ENCODE measurements at regions not wholly inside any gene's neighbourhood (a gene's known extent, or its start where the extent isn't known, plus 50 kb on each side); places are given as distances from the start of the nearest gene placed in this dataset.

DNA sequence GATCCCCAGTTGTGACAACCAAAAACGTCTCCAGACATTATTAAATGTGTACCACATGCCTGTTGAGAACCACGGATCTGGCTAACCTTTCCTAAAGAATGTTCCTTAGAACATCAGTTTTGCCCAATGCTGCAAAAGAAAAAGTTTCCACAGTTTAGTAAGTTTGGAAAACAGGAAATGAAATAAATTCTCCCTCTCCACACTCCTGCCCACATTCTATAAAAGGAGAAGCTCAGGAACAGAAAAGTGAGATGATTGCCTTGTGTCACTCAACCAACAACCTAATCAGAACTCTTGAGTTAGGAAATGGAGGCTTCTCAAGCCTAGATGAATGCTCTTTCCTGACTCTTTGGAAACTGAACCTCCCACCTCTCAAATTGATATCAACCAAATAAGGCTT lies 56.1 kb upstream of the NFE2L2 start:
- no peak overlapping the region for H3K27ac Mint-ChIP-seq (ENCODE audit: unreplicated experiment)

GRCh38 chr2:177322801-177323261 lies 58.3 kb upstream of the NFE2L2 start:
- peaks cover 3% of the 10 kb centered on the region for H3K4me1 ChIP-seq (ENCODE audit: insufficient read depth, low read length)
- no peaks in the 10 kb centered on the region for H3K79me2 ChIP-seq (ENCODE audit: insufficient read depth, low read length)
- H2AFZ ChIP-seq (ENCODE audit: low read depth, low read length): no peak overlapping the region
- no peak overlapping the region for H3K4me2 ChIP-seq (ENCODE audit: low read length)
- H3K4me3 ChIP-seq (ENCODE audit: insufficient read depth, low read depth, low read length): no peak overlapping the region
- Mint-ChIP-seq H3K4me3 (ENCODE audit: unreplicated experiment) (no peak overlapping the region), H3K9me3 (ENCODE audit: unreplicated experiment) (no peaks in the 10 kb centered on the region), H3K36me3 (ENCODE audit: low read depth, unreplicated experiment) (peaks cover 8% of the 10 kb centered on the region), H3K4me1 (ENCODE audit: low read depth, unreplicated experiment) (no peaks in the 10 kb centered on the region), H3K27me3 (ENCODE audit: low read depth, unreplicated experiment) (no peaks in the 10 kb centered on the region), H3K27ac (ENCODE audit: unreplicated experiment) (no peak overlapping the region)
- no peaks in the 10 kb centered on the region for H3K9me3 ChIP-seq (ENCODE audit: insufficient read depth, low read depth, low read length)
- H4K20me1 ChIP-seq (ENCODE audit: insufficient read depth, low read length): no peaks in the 10 kb centered on the region
- DNase-seq (ENCODE audit: low read depth) (no peak), FAIRE-seq (no peak)
- TF ChIP-seq, protein P1, sequence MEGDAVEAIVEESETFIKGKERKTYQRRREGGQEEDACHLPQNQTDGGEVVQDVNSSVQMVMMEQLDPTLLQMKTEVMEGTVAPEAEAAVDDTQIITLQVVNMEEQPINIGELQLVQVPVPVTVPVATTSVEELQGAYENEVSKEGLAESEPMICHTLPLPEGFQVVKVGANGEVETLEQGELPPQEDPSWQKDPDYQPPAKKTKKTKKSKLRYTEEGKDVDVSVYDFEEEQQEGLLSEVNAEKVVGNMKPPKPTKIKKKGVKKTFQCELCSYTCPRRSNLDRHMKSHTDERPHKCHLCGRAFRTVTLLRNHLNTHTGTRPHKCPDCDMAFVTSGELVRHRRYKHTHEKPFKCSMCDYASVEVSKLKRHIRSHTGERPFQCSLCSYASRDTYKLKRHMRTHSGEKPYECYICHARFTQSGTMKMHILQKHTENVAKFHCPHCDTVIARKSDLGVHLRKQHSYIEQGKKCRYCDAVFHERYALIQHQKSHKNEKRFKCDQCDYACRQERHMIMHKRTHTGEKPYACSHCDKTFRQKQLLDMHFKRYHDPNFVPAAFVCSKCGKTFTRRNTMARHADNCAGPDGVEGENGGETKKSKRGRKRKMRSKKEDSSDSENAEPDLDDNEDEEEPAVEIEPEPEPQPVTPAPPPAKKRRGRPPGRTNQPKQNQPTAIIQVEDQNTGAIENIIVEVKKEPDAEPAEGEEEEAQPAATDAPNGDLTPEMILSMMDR (IDR thresholded peaks at IDR 0.05; ENCODE audit: insufficient read depth, low read depth, low read length): no peak
- TF ChIP-seq EZH2 (IDR thresholded peaks at IDR 0.05; ENCODE audit: insufficient read depth, low read length): no peak
- H3K27ac ChIP-seq (ENCODE audit: low read depth, low read length): no peak overlapping the region
- H3K36me3 ChIP-seq (ENCODE audit: insufficient read depth, low read length): no peaks in the 10 kb centered on the region
- H3K9ac ChIP-seq (ENCODE audit: low read length): no peak overlapping the region
- no peaks in the 10 kb centered on the region for H3K27me3 ChIP-seq (ENCODE audit: insufficient read depth, low read length)

More for the DNA sequence above, 56.1 kb upstream of the NFE2L2 start:
- Mint-ChIP-seq H3K4me3 (ENCODE audit: unreplicated experiment) (no peak overlapping the region), H3K4me1 (ENCODE audit: low read depth, unreplicated experiment) (no peaks in the 10 kb centered on the region), H3K27me3 (ENCODE audit: low read depth, unreplicated experiment) (no peaks in the 10 kb centered on the region), H3K9me3 (ENCODE audit: unreplicated experiment) (no peaks in the 10 kb centered on the region), H3K36me3 (ENCODE audit: low read depth, unreplicated experiment) (peaks cover 8% of the 10 kb centered on the region)
- TF ChIP-seq, protein P1 (IDR thresholded peaks at IDR 0.05; ENCODE audit: insufficient read depth, low read depth, low read length): no peak
- TF ChIP-seq EZH2 (IDR thresholded peaks at IDR 0.05; ENCODE audit: insufficient read depth, low read length): no peak
- H3K4me3 ChIP-seq (ENCODE audit: insufficient read depth, low read depth, low read length): no peak overlapping the region
- no peak overlapping the region for H3K9ac ChIP-seq (ENCODE audit: low read length)
- H3K9me3 ChIP-seq (ENCODE audit: insufficient read depth, low read depth, low read length): no peaks in the 10 kb centered on the region
- H3K79me2 ChIP-seq (ENCODE audit: insufficient read depth, low read length): no peaks in the 10 kb centered on the region
- H3K4me2 ChIP-seq (ENCODE audit: low read length): no peak overlapping the region
- DNase-seq (ENCODE audit: low read depth) (no peak), FAIRE-seq (no peak)
- no peaks in the 10 kb centered on the region for H3K36me3 ChIP-seq (ENCODE audit: insufficient read depth, low read length)
- no peaks in the 10 kb centered on the region for H3K4me1 ChIP-seq (ENCODE audit: insufficient read depth, low read length)
- no peaks in the 10 kb centered on the region for H4K20me1 ChIP-seq (ENCODE audit: insufficient read depth, low read length)
- H2AFZ ChIP-seq (ENCODE audit: low read depth, low read length): no peak overlapping the region
- H3K27ac ChIP-seq (ENCODE audit: low read depth, low read length): no peak overlapping the region
- no peaks in the 10 kb centered on the region for H3K27me3 ChIP-seq (ENCODE audit: insufficient read depth, low read length)

- Histone ChIP-seq H3K36me3 (ENCODE audit: insufficient read depth, low read length) (no peaks in the 10 kb centered on the region), H3K79me2 (ENCODE audit: insufficient read depth, low read length) (no peaks in the 10 kb centered on the region), H3K4me3 (ENCODE audit: insufficient read depth, low read depth, low read length) (no peak overlapping the region), H4K20me1 (ENCODE audit: insufficient read depth, low read length) (no peaks in the 10 kb centered on the region), H3K4me2 (ENCODE audit: low read length) (no peak overlapping the region), H3K4me1 (ENCODE audit: insufficient read depth, low read length) (peaks cover 7% of the 10 kb centered on the region), H3K27me3 (ENCODE audit: insufficient read depth, low read length) (no peaks in the 10 kb centered on the region), H3K9ac (ENCODE audit: low read length) (no peak overlapping the region), H3K9me3 (ENCODE audit: insufficient read depth, low read depth, low read length) (no peaks in the 10 kb centered on the region), H2AFZ (ENCODE audit: low read depth, low read length) (no peak overlapping the region), H3K27ac (ENCODE audit: low read depth, low read length) (no peak overlapping the region)
- no peak for FAIRE-seq
- H3K27ac Mint-ChIP-seq (ENCODE audit: unreplicated experiment): no peak overlapping the region
- TF ChIP-seq, protein P1 (IDR thresholded peaks at IDR 0.05; ENCODE audit: insufficient read depth, low read depth, low read length): no peak
- TF ChIP-seq EZH2 (IDR thresholded peaks at IDR 0.05; ENCODE audit: insufficient read depth, low read length): no peak
- no peaks in the 10 kb centered on the region for H3K4me1 Mint-ChIP-seq (ENCODE audit: low read depth, unreplicated experiment)
- DNase-seq (ENCODE audit: low read depth): no peak
- peaks cover 8% of the 10 kb centered on the region for H3K36me3 Mint-ChIP-seq (ENCODE audit: low read depth, unreplicated experiment)
- no peaks in the 10 kb centered on the region for H3K9me3 Mint-ChIP-seq (ENCODE audit: unreplicated experiment)
- H3K4me3 Mint-ChIP-seq (ENCODE audit: unreplicated experiment): no peak overlapping the region
- no peaks in the 10 kb centered on the region for H3K27me3 Mint-ChIP-seq (ENCODE audit: low read depth, unreplicated experiment)
Observed at GRCh38 chr2:177324797-177325196, 60.3 kb upstream of the NFE2L2 start.
